K562 (cell line): ENCODE measurements at regions not wholly inside any gene's neighbourhood (a gene's known extent, or its start where the extent isn't known, plus 50 kb on each side); places are given as distances from the start of the nearest gene placed in this dataset.
"Not testable (repeated sequence)": the region's sequence is repeated elsewhere in the genome, so short reads cannot be mapped to it uniquely, and the experiment has no call there.

Experiments
- ATAC-seq: fragments of 200-7000 bp; cut with Tn5 transposase; 3 replicates; pipeline ENCODE4 v1.9.1; 2020; ENCODE audit warnings: moderate library complexity
- BruUV-seq: library from RNA; stranded (reverse); fragments of 400-500 nt; replicated peaks from 2 replicates; lab custom pipeline; 2021; lab: Mats Ljungman, UMichigan
- CTCF ChIA-PET: fragments of 300-600 bp; formaldehyde crosslinking; extraction: SDS; loops from one replicate; lab custom pipeline; 2021; ENCODE audit warnings: low intra/inter-chr PET ratio; lab: Yijun Ruan, JAX
- POLR2A ChIA-PET: fragments of 300-600, 350-650 bp; sonication (Branson Sonifier 250); formaldehyde crosslinking; extraction: SDS; loops from one replicate; lab custom pipeline; 2021; ENCODE audit warnings: antibody characterized with exemption, inconsistent platforms; lab: Yijun Ruan, JAX
- DNase-seq, 4 experiments: peaks; one replicate each; pipeline versions ENCODE4 v3.0.0 to v3.0.0-alpha.2; 2011 to 2018; ENCODE audit warnings: low spot score in 3 of 4, mixed read lengths in 3 of 4; ENCODE audit errors: extremely low read depth in 1 of 4
- FAIRE-seq: peaks from 2 replicates; lab custom pipeline; 2011; peaks lifted over from hg19 to GRCh38; lab: Jason Lieb, UNC
- H2AFZ ChIP-seq: 2 replicates; pipeline ENCODE4 v1.6.0; 2011; ENCODE audit warnings: low read depth, low read length, control low read depth, inconsistent platforms
- H3K27ac ChIP-seq: fragments of 200-600 bp; 3 replicates; pipeline ENCODE4 v1.8.0; 2011; ENCODE audit warnings: low read depth, mild to moderate bottlenecking, control low read depth, inconsistent platforms, low read length, moderate library complexity, mixed read lengths; ENCODE audit errors: extremely low read depth
- H3K27me3 ChIP-seq, 2 experiments: fragments of 300-600 bp in 1 of 2; 2 replicates in 1 of 2; 3 replicates in 1 of 2; pipeline versions ENCODE4 v1.6.0 to v1.8.0; 2011; ENCODE audit warnings: inconsistent platforms in 2 of 2, low read length in 2 of 2, mild to moderate bottlenecking in 1 of 2, mixed read lengths in 1 of 2, moderate library complexity in 1 of 2; ENCODE audit not compliant: control insufficient read depth in 2 of 2, insufficient read depth in 2 of 2
- H3K36me3 ChIP-seq: fragments of 300-600 bp; 3 replicates; pipeline ENCODE4 v1.8.0; 2011; ENCODE audit warnings: mild to moderate bottlenecking, low read length, inconsistent platforms; ENCODE audit not compliant: control insufficient read depth, insufficient read depth
- H3K4me1 ChIP-seq, 2 experiments: fragments of 200-600 bp in 1 of 2; replicated peaks in 1 of 2; 2 replicates in 1 of 2; 3 replicates in 1 of 2; pipeline versions ENCODE4 v1.5.1 to v1.8.0; 2011; ENCODE audit warnings: inconsistent platforms in 2 of 2, low read length in 2 of 2, mild to moderate bottlenecking in 1 of 2, mixed read lengths in 1 of 2, moderate library complexity in 1 of 2; ENCODE audit not compliant: control insufficient read depth in 2 of 2, insufficient read depth in 2 of 2
- H3K4me2 ChIP-seq: 2 replicates; pipeline ENCODE4 v1.6.1; 2011; ENCODE audit warnings: low read length, control low read depth, inconsistent platforms, mixed read lengths; ENCODE audit not compliant: insufficient read depth
- H3K4me3 ChIP-seq: fragments of 200-600 bp; sonication (generic), shearing (Covaris generic); 2 replicates; pipeline ENCODE4 v1.5.1; 2016; ENCODE audit warnings: control low read depth, inconsistent platforms
- H3K79me2 ChIP-seq: fragments of 200-600 bp; 3 replicates; pipeline ENCODE4 v1.8.0; 2011; ENCODE audit warnings: low read length, inconsistent platforms; ENCODE audit not compliant: control insufficient read depth, insufficient read depth
- H3K9ac ChIP-seq, 2 experiments: 2 replicates each; pipeline versions ENCODE4 v1.6.0 to v1.6.1; 2011; ENCODE audit warnings: low read depth in 2 of 2, low read length in 2 of 2, control low read depth in 1 of 2, inconsistent platforms in 1 of 2, mild to moderate bottlenecking in 1 of 2, mixed read lengths in 1 of 2; ENCODE audit not compliant: insufficient read depth in 1 of 2
- H3K9me1 ChIP-seq: one replicate; pipeline ENCODE4 v1.6.0; 2011; ENCODE audit warnings: inconsistent platforms, mild to moderate bottlenecking, low read length, moderate library complexity; ENCODE audit not compliant: control insufficient read depth, insufficient read depth
- H3K9me3 ChIP-seq: replicated peaks from 2 replicates; pipeline ENCODE4 v1.5.1; 2011; ENCODE audit warnings: low read depth, low read length, inconsistent platforms; ENCODE audit not compliant: control insufficient read depth, insufficient read depth
- H4K20me1 ChIP-seq: replicated peaks from 2 replicates; pipeline ENCODE4 v1.6.1; 2011; ENCODE audit warnings: low read length, inconsistent platforms, mixed read lengths; ENCODE audit not compliant: control insufficient read depth, insufficient read depth
- CBX5 ChIP-seq: IDR thresholded peaks from 2 replicates; pipeline ENCODE4 v1.6.1; 2014; ENCODE audit warnings: low read depth, borderline replicate concordance
- E2F3 ChIP-seq: fragments of 250-450 bp; sonication (Bioruptor Pico); IDR thresholded peaks from 2 replicates; pipeline ENCODE4 v1.4.0; 2020; ENCODE audit warnings: mild to moderate bottlenecking
- EP300 ChIP-seq: IDR thresholded peaks from 2 replicates; pipeline ENCODE4 v1.6.1; 2012; ENCODE audit warnings: low read length, improper control_type of control experiment
- ETV1 ChIP-seq: fragments of 450-650 bp; conservative IDR thresholded peaks from 2 replicates; pipeline ENCODE4 v1.6.1; 2016; ENCODE audit warnings: missing genetic modification characterization, control low read depth, low read depth, missing compliant biosample characterization
- ZNF133 ChIP-seq: fragments of 250-450 bp; sonication (Bioruptor Pico); IDR thresholded peaks from 2 replicates; pipeline ENCODE4 v1.4.0; 2020; ENCODE audit warnings: mild to moderate bottlenecking
- ZNF707 ChIP-seq: fragments of 250-450 bp; sonication (Bioruptor Pico); conservative IDR thresholded peaks from 2 replicates; pipeline ENCODE4 v1.8.0; 2022; ENCODE audit warnings: inconsistent platforms, mild to moderate bottlenecking, moderate library complexity
- ZNF740 ChIP-seq, 3 experiments: fragments of 200-800 bp in 1 of 3; sonication (Bioruptor generic) in 1 of 3; sonication (generic) in 1 of 3; formaldehyde crosslinking in 1 of 3; IDR thresholded peaks; 2 replicates each; pipeline versions ENCODE4 v1.6.1 to v1.8.0; 2016 to 2022; ENCODE audit warnings: mild to moderate bottlenecking in 2 of 3, missing compliant biosample characterization in 2 of 3, missing genetic modification characterization in 2 of 3, missing genetic modification reagents in 1 of 3
- WGBS: fragments of 100-300 bp; shearing (Covaris generic); methylation state at CpG from one replicate; pipeline ENCODE4 v1.1.6; 2016; ENCODE audit warnings: low coverage, mixed read lengths; ENCODE audit not compliant: insufficient coverage; ENCODE audit errors: missing lambda C conversion rate; 5-methylcytosine and 5-hydroxymethylcytosine counted together
- in situ Hi-C: fragments of 300-500 bp; cut with MboI; formaldehyde crosslinking; loops from 4 replicates; pipeline ENCODE4 v1.15.0; 2018; ENCODE audit warnings: inconsistent platforms, mixed read lengths
- intact Hi-C: fragments of 100-400 bp; cut with micrococcal nuclease; formaldehyde crosslinking; loops from 2 replicates; pipeline ENCODE4 v1.14.2; 2022

DNA sequence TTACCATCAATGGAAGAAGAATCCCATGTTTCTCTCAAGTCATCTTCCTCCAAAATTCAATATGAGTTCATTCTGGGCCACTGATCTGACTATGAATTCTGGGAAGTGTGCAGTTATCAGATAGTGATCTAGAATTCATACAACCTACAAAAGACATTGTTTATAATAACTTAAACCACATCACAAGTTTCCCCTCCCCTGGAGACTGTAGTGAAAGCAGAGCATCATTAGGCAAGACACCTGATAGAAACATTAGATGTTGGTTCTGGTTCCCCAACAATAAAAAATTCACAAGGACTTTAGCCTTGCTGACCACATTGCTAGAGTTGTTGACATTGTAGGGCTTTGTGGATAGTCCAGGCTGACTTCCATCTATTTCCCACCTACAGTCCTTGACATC is 506.4 kb upstream of the JAG1 start:
- DNase-seq (no peak), FAIRE-seq (no peak), ATAC-seq (no peak)
- intact Hi-C loops (no loop called here), in situ Hi-C loops (no loop called here)
- Histone ChIP-seq H3K4me1 (no peaks in the 10 kb centered on the region), H3K9me3 (no peaks in the 10 kb centered on the region), H3K36me3 (no peaks in the 10 kb centered on the region), H3K79me2 (no peaks in the 10 kb centered on the region), H3K27ac (no peak overlapping the region), H3K4me2 (no peak overlapping the region), H2AFZ (no peak overlapping the region), H3K9ac (no peak overlapping the region), H3K4me3 (no peak overlapping the region), H4K20me1 (no peaks in the 10 kb centered on the region), H3K9me1 (no peaks in the 10 kb centered on the region), H3K27me3 (no peaks in the 10 kb centered on the region)
- ChIA-PET POLR2A (no interaction called here), CTCF (no interaction called here)
- BruUV-seq, result no TSS peak
- no peak for TF ChIP-seq EP300
- TF ChIP-seq ETV1, result no peak
- no peak for TF ChIP-seq ZNF133 (CRISPR knock-in tag)
- TF ChIP-seq E2F3, result no peak
- no peak for TF ChIP-seq ZNF707
- no peak for TF ChIP-seq ZNF740 (CRISPR knock-in tag; IDR thresholded peaks at IDR 0.05)
- no peak for TF ChIP-seq ZNF740 (tag; IDR thresholded peaks at IDR 0.05)
- no peak for TF ChIP-seq CBX5

DNA sequence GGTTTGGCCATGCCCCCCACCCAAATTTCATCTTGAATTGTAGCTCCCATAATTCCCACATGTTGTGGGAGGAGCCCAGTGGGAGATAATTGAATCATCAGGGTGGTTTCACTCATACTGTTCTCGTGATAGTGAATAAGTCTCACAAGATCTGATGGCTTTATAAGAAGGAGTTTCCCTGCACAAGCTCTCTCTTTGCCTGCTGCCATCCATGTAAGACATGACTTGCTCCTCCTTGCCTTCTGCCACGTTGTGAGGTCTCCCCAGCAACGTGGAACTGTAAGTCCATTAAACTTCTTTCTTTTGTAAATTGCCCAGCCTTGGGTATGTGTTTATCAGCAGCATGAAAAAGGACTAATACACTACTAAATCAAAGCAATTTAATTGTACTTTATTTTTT is 507.3 kb upstream of the JAG1 start:
- H3K27ac ChIP-seq, H3K4me1 ChIP-seq, H4K20me1 ChIP-seq, in situ Hi-C loops, H3K36me3 ChIP-seq, H3K27me3 ChIP-seq, H3K4me3 ChIP-seq, DNase-seq, FAIRE-seq, H3K79me2 ChIP-seq, H3K9me1 ChIP-seq, CTCF ChIA-PET, POLR2A ChIA-PET, H3K9me3 ChIP-seq, intact Hi-C loops, H3K4me2 ChIP-seq, H3K9ac ChIP-seq, H2AFZ ChIP-seq, BruUV-seq, ATAC-seq: not testable (repeated sequence)
- WGBS, result 0% methylated on average over 1 of the region's 3 CpGs
